ENCODE measurements at regions not wholly inside any gene's neighbourhood (a gene's known extent, or its start where the extent isn't known, plus 50 kb on each side); places are given as distances from the start of the nearest gene placed in this dataset.
A peak's percentile ranks its signal among the peaks of the same experiment; 100 is the strongest.

GRCh38 chr17:71396711-71397110 lies 724.1 kb upstream of the SOX9 start:
- DNase-seq (ENCODE audit: low spot score), result no peak

- DNase-seq (ENCODE audit: low spot score), result no peak
Observed at GRCh38 chr17:71398025-71398424, 722.8 kb upstream of the SOX9 start.

GRCh38 chr17:71398800-71399219 lies 722.0 kb upstream of the SOX9 start:
- DNase-seq (ENCODE audit: low spot score), result no peak

- DNase-seq (ENCODE audit: low spot score), result no peak
Observed at GRCh38 chr17:71399221-71399620, 721.6 kb upstream of the SOX9 start.

GRCh38 chr17:71399649-71400048 lies 721.2 kb upstream of the SOX9 start:
- DNase-seq (ENCODE audit: low spot score), result no peak

GRCh38 chr17:71402007-71402406 lies 718.8 kb upstream of the SOX9 start:
- DNase-seq (ENCODE audit: low spot score), result no peak

GRCh38 chr17:71402661-71403141 lies 718.1 kb upstream of the SOX9 start:
- DNase-seq (ENCODE audit: low spot score), result no peak

- DNase-seq (ENCODE audit: low spot score), result no peak
Observed at GRCh38 chr17:71405101-71405500, 715.7 kb upstream of the SOX9 start.

GRCh38 chr17:71407981-71408380 lies 712.8 kb upstream of the SOX9 start:
- no peak for DNase-seq (ENCODE audit: low spot score)

GRCh38 chr17:71409137-71409536 lies 711.7 kb upstream of the SOX9 start:
- no peak for DNase-seq (ENCODE audit: low spot score)

GRCh38 chr17:71409712-71410111 lies 711.1 kb upstream of the SOX9 start:
- DNase-seq (ENCODE audit: low spot score), result no peak

GRCh38 chr17:71412803-71413202 lies 708.0 kb upstream of the SOX9 start:
- DNase-seq (ENCODE audit: low spot score), result peak; percentile 71

GRCh38 chr17:71413935-71414334 lies 706.9 kb upstream of the SOX9 start:
- no peak for DNase-seq (ENCODE audit: low spot score)

- DNase-seq (ENCODE audit: low spot score), result no peak
Observed at GRCh38 chr17:71417142-71417541, 703.7 kb upstream of the SOX9 start.

GRCh38 chr17:71422968-71423367 lies 697.9 kb upstream of the SOX9 start:
- no peak for DNase-seq (ENCODE audit: low spot score)

GRCh38 chr17:71423871-71424546 lies 696.8 kb upstream of the SOX9 start:
- no peak for DNase-seq (ENCODE audit: low spot score)

- DNase-seq (ENCODE audit: low spot score), result no peak
Observed at GRCh38 chr17:71427801-71428200, 693.0 kb upstream of the SOX9 start.

GRCh38 chr17:71428897-71429296 lies 691.9 kb upstream of the SOX9 start:
- no peak for DNase-seq (ENCODE audit: low spot score)

GRCh38 chr17:71430281-71430680 lies 690.5 kb upstream of the SOX9 start:
- DNase-seq (ENCODE audit: low spot score), result no peak

- no peak for DNase-seq (ENCODE audit: low spot score)
Observed at GRCh38 chr17:71431146-71431545, 689.7 kb upstream of the SOX9 start.

GRCh38 chr17:71432378-71433315 lies 688.2 kb upstream of the SOX9 start:
- DNase-seq (ENCODE audit: low spot score), result no peak

GRCh38 chr17:71434716-71435115 lies 686.1 kb upstream of the SOX9 start:
- DNase-seq (ENCODE audit: low spot score), result no peak

- no peak for DNase-seq (ENCODE audit: low spot score)
Observed at GRCh38 chr17:71436479-71436878, 684.3 kb upstream of the SOX9 start.
